Astrocyte of the spinal cord (primary cell): ENCODE measurements at regions not wholly inside any gene's neighbourhood (a gene's known extent, or its start where the extent isn't known, plus 50 kb on each side); places are given as distances from the start of the nearest gene placed in this dataset.

Experiments used
- DNase-seq: peaks from one replicate; pipeline ENCODE4 v3.0.0; 2011; ENCODE audit warnings: low read depth, low spot score
- H3K4me3 ChIP-seq: 2 replicates; pipeline ENCODE4 v1.5.1; 2011; ENCODE audit warnings: low read depth, mild to moderate bottlenecking, low read length, moderate library complexity
- CTCF ChIP-seq: IDR thresholded peaks from 2 replicates; pipeline ENCODE4 v1.5.1; 2012; ENCODE audit warnings: low read depth, mild to moderate bottlenecking, low read length, inconsistent platforms
- in situ Hi-C: cut with HindIII; loops from 2 replicates; pipeline ENCODE4 v1.10.0; 2017; ENCODE audit warnings: low sequenced_read_pairs

- in situ Hi-C loops, result no loop called here
- no peak for TF ChIP-seq CTCF
These were observed 125.3 kb upstream of the DNAH14 start for GRCh38 chr1:224804220-224804619.

DNA sequence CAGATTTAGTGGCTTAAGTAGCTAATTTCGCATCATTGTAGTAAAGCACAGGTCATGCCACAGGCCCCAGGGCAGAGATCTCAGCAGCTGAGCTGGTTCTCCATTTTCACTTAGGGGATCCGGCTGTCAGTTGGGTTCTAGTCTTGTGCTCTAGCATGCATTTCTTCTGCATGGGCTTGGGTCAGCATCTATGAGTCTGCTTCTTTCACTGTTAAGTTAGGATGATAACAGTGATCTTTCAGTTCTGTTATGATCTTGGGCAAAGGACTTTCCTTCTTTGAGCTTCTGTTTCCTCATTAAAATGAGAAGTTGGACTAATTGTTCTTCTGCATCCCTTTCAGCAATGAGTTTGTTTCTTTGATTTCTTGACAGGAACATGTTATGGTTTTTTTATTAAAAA lies 123.6 kb upstream of the DNAH14 start:
- no peak for DNase-seq
- no peak overlapping the region for H3K4me3 ChIP-seq
- no peak for TF ChIP-seq CTCF
- in situ Hi-C loops, result no loop called here

More at GRCh38 chr1:224804220-224804619, 125.3 kb upstream of the DNAH14 start:
- DNase-seq, result no peak
- no peak overlapping the region for H3K4me3 ChIP-seq

DNA sequence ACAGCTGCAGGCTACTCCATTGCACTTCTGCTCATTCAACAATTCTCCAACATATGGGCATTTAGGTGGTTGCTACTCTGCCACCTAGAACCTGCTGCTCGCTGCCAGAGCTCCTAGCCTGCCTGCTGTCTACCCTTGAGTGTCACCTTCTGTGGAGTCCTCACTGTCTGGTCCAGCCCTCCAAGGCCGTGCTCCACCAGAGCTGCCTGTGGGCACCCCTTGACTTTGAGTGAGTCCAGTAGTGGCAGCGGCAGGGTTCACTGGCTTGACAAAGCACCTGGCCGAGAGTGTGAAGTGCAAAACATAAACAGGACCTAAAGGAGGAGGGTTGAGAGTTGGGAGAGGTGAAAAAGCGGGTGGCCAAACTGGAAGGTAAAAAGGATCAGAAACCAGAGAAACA lies 120.3 kb upstream of the DNAH14 start:
- in situ Hi-C loops, result no loop called here
- H3K4me3 ChIP-seq, result no peak overlapping the region
- no peak for TF ChIP-seq CTCF
- DNase-seq, result no peak

GRCh38 chr1:224809613-224810012 lies 119.9 kb upstream of the DNAH14 start:
- in situ Hi-C loops, result no loop called here
- no peak for DNase-seq
- TF ChIP-seq CTCF, result no peak
- no peak overlapping the region for H3K4me3 ChIP-seq

DNA sequence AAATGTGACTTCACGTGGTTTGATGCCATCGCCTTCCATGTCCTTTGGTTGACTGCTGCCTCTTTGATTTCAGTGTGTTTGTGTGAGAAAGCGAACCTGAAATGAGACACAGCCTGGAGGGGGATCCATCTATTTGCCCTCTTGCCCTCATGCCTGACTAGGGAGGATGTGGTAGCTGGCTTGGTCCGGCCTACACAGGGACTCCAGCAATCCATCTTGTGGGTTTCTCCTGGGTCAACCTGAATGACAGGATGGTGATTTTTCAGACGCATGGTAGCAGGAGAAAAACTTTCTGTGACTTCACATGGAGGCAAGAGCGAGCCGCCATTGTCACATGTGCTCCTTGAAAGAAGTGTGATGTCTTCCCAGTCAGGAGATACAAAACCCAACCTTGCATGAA lies 117.9 kb upstream of the DNAH14 start:
- in situ Hi-C loops, result no loop called here
- DNase-seq, result no peak
- TF ChIP-seq CTCF, result no peak
- H3K4me3 ChIP-seq, result no peak overlapping the region

- in situ Hi-C loops, result no loop called here
- H3K4me3 ChIP-seq, result no peak overlapping the region
- no peak for DNase-seq
- no peak for TF ChIP-seq CTCF
These were observed 113.8 kb upstream of the DNAH14 start for GRCh38 chr1:224815647-224816046.

DNA sequence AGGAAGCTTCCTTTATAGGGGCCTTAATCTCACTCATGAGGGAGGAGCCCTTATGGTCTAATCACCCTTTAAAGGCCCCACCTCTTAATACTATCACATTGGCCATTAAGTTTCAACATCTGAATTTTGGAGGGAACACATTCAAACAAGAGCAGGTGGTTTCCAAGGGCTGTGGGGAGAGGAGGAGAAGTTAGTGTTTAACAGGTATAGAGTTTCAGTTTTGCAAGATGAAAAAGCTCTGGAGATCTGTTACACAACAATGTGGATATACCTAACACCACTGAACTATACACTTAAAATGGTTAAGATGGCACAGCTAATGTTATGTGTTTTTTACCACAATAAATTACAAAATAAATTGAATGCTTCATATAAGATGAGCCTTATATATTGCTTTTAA lies 113.4 kb upstream of the DNAH14 start:
- in situ Hi-C loops, result no loop called here
- no peak for DNase-seq
- TF ChIP-seq CTCF, result no peak
- H3K4me3 ChIP-seq, result no peak overlapping the region
